ENCODE measurements at regions not wholly inside any gene's neighbourhood (a gene's known extent, or its start where the extent isn't known, plus 50 kb on each side); places are given as distances from the start of the nearest gene placed in this dataset.

DNA sequence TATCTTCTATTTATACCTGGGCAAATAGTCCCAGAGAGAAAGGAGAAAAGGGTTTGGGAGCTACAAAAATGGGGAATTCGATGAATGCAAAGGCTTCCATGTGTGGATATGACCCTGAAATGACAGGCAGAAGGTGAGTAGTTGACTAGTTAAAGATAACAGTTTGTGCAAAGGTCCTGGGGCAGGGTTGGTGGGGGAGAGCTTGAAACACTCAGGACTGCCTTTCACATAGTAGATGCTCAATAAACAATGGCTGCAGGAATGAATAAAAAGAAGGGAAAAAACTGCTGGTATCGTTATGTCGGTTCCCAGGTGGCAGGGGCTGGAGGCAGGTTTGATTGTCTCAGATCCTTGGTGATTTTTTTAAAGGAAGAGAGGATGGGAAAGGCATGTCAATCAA lies 445.5 kb downstream of the HAPSTR1 start:
- no peak for DNase-seq

- DNase-seq: no peak
Measured at GRCh38 chr16:9539346-9539745, 447.9 kb downstream of the HAPSTR1 start.

DNA sequence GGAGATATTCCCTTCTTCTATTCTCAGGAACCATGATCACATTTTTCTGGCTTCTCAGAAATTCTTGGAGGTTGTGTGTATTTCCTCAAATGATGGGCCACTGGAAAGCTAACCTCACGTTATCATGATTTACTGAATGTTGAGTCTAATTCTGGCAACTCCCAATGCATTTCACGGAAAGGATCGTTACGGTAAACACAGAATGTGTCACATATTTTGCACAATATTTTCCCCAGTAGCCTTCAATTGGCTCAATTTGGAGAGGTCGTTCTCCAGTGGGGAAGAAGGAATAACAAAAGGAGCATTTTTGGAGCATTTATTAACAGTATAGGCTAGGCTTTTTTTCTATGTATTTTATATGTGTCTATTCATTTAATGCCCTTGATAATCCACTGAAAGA lies 450.3 kb downstream of the HAPSTR1 start:
- DNase-seq: no peak

DNA sequence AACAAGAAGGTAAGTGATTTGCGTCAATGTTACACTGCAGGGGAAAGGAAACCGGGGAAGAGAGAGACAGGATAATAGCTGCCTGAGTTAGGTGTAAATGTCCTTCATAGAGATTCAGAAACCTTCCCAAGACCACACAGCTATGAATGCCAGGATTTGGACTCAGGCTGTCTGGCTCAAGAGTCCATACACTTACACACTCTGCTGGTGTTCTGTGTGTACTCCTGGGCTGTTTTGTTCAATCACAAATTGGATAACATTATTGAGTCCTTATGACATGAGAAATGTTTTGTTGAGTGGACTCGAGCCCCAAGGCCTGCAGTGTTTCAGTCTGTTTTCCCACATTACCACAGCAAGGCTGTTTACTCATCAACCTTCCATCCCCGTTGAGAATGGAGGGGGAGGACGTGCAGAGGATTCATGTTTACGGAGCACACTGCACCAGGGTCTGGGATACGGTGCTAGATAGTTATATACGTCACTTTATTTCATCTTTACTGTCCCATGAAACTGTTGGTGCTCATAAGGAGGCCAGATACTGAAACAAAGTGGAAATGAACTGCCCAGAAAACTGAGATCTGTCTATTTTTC lies 450.8 kb downstream of the HAPSTR1 start:
- no peak for DNase-seq

DNA sequence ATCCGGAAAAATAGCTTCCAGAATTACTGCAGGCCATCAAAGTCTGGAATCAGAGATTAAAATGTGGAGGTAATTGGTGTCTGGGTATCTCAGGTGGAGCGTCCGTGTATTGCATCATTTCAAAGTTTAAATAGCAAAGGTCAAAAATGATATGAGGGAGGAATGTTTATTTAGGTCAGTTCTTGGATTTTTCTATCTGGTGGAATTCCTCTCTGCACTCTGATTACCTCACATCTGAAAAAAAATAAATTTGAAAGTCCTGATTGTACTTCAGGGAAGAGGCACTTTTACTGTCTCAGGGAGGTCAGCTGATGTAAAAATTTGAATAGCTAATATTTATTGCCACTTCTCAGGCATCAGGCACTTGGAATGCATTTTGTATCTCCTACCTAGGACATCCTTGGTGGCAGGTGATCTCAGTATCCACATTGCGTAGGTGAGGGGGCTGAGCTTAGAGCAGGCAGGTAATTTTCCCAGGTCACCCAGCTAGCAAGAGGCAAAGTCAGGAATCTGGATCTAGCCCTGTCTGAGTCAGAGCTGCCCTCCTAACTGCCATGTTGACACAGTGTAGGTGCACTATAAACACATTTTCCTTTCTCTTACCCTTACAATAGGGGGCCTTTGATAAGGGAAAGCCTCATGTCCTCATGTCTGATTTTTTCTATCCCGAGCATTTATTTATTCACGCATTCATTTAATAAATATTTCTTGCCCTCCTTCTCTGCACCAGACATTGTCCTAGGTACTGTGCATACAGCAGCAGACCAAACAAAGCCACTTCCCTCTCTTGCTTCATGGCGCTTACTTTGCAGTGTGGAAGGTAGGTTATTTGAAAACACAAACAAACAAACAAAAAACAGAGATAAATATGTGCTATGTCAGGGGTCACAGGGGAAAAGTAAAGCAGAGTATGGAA lies 454.3 kb downstream of the HAPSTR1 start:
- DNase-seq: no peak

DNA sequence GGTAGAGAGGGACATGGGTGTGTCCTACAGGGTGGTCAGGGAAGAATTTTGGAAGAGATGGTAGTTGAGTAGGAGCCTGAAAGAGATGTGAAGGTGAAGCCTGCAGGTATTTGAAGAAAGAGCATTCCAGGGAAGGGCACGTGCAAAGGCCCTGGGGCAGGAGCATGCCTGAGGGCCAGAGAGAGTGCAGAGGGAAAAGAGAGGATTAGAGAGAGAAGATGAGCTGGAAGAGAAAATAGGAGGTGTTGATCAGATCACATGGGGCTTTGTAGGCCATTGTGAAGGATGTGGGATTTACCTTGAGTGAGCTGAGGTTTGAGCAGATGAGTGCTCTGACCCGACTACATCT lies 455.0 kb downstream of the HAPSTR1 start:
- no peak for DNase-seq

DNA sequence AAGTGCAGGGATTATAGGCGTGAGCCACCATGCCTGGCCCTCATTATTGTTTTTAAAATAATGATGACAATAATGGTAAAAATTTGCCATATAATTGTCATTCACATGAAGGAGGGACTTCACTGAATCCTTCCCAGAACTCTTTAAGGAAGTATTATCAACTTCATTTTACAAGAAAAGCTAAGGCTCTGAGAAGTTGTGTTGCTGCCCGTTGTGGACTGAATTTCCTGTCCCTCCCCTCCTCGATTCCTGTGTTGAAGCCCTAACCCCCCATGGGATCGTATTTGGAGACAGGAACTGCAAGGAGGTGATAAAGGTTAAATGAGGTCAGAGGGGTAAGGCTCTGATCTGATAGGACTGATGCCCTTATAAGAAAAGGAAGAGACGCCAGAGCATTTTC lies 458.0 kb downstream of the HAPSTR1 start:
- no peak for DNase-seq

DNA sequence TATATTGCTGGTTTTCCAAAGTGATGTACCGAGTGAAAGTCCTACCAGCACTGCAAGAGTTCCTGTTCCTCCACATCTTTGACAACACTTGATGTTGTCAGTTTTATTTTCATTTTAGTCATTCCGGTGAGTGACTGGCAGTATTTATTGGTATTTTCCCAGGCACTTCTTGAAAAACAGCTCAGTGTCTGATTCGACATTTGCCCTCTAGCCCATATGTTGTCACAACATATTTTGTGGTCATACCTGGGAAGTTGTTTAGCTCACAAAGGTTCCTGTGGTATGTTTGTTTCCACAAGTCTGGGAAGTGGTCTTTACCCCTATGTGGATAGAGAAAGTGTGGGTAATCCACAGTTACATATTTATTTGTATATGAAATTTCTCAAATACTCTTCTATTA lies 463.6 kb downstream of the HAPSTR1 start:
- DNase-seq: no peak

- no peak for DNase-seq
Measured at GRCh38 chr16:9556949-9557665, 465.7 kb downstream of the HAPSTR1 start.

GRCh38 chr16:9557713-9558112 lies 466.3 kb downstream of the HAPSTR1 start:
- no peak for DNase-seq

DNA sequence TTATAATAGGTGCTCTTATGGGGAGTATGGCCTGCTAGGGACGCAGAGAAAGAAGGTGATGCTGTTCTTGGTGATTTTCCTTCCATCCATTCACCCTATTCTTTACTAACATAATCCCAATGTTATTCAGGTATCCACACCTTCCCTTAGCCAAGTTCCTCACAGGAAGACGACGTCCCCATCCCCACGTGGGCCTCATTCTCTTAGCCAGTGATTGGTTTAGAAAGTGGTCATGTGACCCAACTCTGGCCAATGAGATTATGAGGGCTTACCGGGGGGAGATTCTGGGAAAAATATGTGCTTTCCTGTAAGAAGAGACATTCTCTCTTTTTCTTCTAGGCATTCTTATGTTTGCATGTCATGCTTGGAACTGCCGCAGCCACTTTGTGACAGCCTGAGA lies 474.7 kb downstream of the HAPSTR1 start:
- no peak for DNase-seq

GRCh38 chr16:9567666-9568065 lies 476.2 kb downstream of the HAPSTR1 start:
- DNase-seq: peak; percentile 5

- DNase-seq: no peak
Measured at GRCh38 chr16:9568261-9568660, 476.8 kb downstream of the HAPSTR1 start.

DNA sequence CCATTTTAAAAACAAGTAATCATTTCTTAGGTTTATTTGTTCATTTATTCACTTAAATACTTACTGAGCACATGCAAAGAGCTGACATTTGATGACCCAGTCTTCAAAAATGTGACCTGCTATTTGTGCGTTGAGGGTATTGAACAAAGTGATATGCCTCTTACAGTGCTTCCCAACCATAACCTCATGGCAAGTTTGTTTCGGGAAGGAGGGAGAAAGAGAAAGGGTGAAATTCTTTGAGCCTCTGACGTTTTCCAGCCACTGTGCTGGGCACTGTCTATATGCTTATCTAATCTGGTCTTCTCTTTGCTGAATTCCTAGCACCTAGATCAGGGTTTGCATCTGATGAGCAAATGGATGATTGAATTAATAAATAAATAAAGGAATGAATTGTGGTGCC lies 479.1 kb downstream of the HAPSTR1 start:
- DNase-seq: no peak

DNA sequence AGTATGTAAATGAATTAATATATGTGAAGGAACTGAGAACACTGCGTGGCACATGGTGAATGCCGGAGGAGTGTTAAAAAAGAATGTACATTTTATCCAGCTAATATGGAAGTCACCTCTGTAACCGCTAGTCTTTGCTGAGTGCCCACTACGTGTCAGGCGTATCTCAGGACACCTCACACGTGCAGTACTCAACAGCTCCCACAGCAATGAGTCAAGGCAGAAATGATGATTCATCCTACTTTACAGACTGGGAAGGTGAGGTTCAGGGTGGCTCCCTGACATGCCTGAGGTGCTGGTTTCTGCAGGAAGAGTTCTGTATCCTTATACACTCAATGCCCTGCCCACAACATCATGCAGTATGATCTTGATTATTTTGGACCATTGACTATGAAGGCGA lies 487.0 kb downstream of the HAPSTR1 start:
- DNase-seq: no peak

GRCh38 chr16:9580025-9580424 lies 488.6 kb downstream of the HAPSTR1 start:
- no peak for DNase-seq

GRCh38 chr16:9593440-9593839 lies 502.0 kb downstream of the HAPSTR1 start:
- DNase-seq: no peak

DNA sequence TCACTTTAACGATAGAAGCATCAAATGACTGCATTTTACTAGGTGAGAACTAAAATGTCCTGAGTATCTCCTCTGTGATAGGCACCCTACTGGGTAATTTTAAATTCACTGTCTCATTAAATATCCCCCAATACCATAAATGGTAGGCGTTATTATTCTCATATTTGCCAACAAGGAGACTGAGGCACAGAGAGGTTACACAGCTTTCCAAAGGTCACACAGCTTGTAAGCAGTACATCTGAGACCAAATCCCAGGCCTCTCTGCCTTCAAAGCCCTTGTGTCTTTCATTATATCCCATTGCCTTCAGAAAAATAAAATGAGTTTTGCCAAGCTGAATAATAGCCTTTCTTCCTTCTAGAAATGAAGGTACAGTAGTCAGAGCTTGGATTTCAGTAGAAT lies 502.6 kb downstream of the HAPSTR1 start:
- DNase-seq: no peak

DNA sequence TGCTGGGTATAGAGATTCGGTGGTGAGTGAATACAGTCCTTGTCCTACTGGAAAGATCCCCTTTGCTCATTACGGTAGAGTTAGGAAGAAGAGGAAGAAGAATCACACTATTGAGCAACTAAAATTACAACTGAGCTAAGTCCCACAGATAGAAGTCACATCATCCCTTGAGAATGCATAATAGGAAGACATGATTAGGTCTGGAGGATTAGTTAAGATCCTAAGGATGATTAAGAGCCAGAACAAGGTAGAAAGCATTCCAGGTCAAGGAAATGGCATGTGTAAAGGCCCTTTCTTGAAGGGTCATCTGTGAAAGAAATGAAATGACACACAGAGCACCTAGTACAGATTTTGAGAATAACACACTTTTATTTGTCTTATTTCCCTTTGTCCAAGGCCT lies 503.5 kb downstream of the HAPSTR1 start:
- DNase-seq: no peak

- no peak for DNase-seq
Measured at GRCh38 chr16:9595393-9595792, 503.9 kb downstream of the HAPSTR1 start.

DNA sequence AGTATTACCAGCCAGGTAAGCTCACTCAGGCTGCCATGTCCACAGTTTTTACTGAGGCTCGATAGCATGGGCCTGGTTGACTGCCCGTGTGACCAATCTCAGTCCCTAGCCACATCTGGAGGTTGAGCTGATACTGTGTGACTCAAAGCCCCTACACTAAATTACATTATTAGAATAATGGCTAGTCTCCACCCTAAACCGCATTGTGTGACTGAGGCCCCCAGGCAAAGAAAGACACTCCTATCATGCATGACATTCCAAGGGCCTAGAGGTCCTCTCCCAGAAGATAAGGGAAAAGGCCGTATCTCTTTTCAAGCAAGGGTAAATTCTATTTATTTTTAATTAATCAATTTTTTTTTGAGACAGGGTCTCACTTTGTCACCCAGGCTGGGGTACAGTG lies 505.3 kb downstream of the HAPSTR1 start:
- no peak for DNase-seq

- DNase-seq: no peak
Measured at GRCh38 chr16:9597967-9598730, 506.7 kb downstream of the HAPSTR1 start.

- DNase-seq: no peak
Measured at GRCh38 chr16:9598731-9599083, 507.3 kb downstream of the HAPSTR1 start.
